ENCODE measurements at regions not wholly inside any gene's neighbourhood (a gene's known extent, or its start where the extent isn't known, plus 50 kb on each side); places are given as distances from the start of the nearest gene placed in this dataset.

GRCh38 chr7:86280150-86280549 is 363.6 kb upstream of the GRM3 start:
- intact Hi-C loops (cut with DNase I, micrococcal nuclease) = no loop called here
- no peak for TF ChIP-seq CTCF (IDR thresholded peaks at IDR 0.05)
- no peak for ATAC-seq
- Histone ChIP-seq H3K4me1 (ENCODE audit: low read depth) (no peaks in the 10 kb centered on the region), H3K36me3 (ENCODE audit: low read depth) (no peaks in the 10 kb centered on the region), H3K9me3 (peaks cover 13% of the 10 kb centered on the region), H3K4me3 (no peak overlapping the region)
- no peak for DNase-seq

- Histone ChIP-seq H3K4me1 (ENCODE audit: low read depth) (no peaks in the 10 kb centered on the region), H3K36me3 (ENCODE audit: low read depth) (no peaks in the 10 kb centered on the region), H3K4me3 (no peak overlapping the region), H3K9me3 (no peaks in the 10 kb centered on the region)
- ATAC-seq = no peak
- DNase-seq = no peak
- TF ChIP-seq CTCF (IDR thresholded peaks at IDR 0.05) = no peak
- intact Hi-C loops (cut with DNase I, micrococcal nuclease) = no loop called here
Observed at GRCh38 chr7:86262781-86263180, 380.9 kb upstream of the GRM3 start.

- intact Hi-C loops (cut with DNase I, micrococcal nuclease) = no loop called here
- Histone ChIP-seq H3K36me3 (ENCODE audit: low read depth) (no peaks in the 10 kb centered on the region), H3K4me1 (ENCODE audit: low read depth) (no peaks in the 10 kb centered on the region), H3K4me3 (no peak overlapping the region), H3K9me3 (peaks cover 1% of the 10 kb centered on the region)
- ATAC-seq (no peak), DNase-seq (no peak)
- TF ChIP-seq CTCF (IDR thresholded peaks at IDR 0.05) = no peak
Observed at GRCh38 chr7:86257894-86258293, 385.8 kb upstream of the GRM3 start.

- DNase-seq = no peak
Observed at GRCh38 chr7:86252406-86252805, 391.3 kb upstream of the GRM3 start.

GRCh38 chr7:86248977-86249376 is 394.7 kb upstream of the GRM3 start:
- DNase-seq (no peak), ATAC-seq (no peak)
- Histone ChIP-seq H3K4me3 (no peak overlapping the region), H3K9me3 (peaks cover 10% of the 10 kb centered on the region), H3K36me3 (ENCODE audit: low read depth) (no peaks in the 10 kb centered on the region), H3K4me1 (ENCODE audit: low read depth) (no peaks in the 10 kb centered on the region)
- intact Hi-C loops (cut with DNase I, micrococcal nuclease) = no loop called here
- no peak for TF ChIP-seq CTCF (IDR thresholded peaks at IDR 0.05)

More at GRCh38 chr7:86252406-86252805, 391.3 kb upstream of the GRM3 start:
- Histone ChIP-seq H3K9me3 (peaks cover 10% of the 10 kb centered on the region), H3K4me3 (no peak overlapping the region), H3K36me3 (ENCODE audit: low read depth) (no peaks in the 10 kb centered on the region), H3K4me1 (ENCODE audit: low read depth) (no peaks in the 10 kb centered on the region)
- ATAC-seq = no peak
- no peak for TF ChIP-seq CTCF (IDR thresholded peaks at IDR 0.05)
- intact Hi-C loops (cut with DNase I, micrococcal nuclease) = no loop called here

GRCh38 chr7:86243171-86243570 is 400.5 kb upstream of the GRM3 start:
- DNase-seq (no peak), ATAC-seq (no peak)
- intact Hi-C loops (cut with DNase I, micrococcal nuclease) = no loop called here
- Histone ChIP-seq H3K36me3 (ENCODE audit: low read depth) (no peaks in the 10 kb centered on the region), H3K4me3 (no peak overlapping the region), H3K4me1 (ENCODE audit: low read depth) (no peaks in the 10 kb centered on the region), H3K9me3 (no peaks in the 10 kb centered on the region)
- no peak for TF ChIP-seq CTCF (IDR thresholded peaks at IDR 0.05)
